Colonic mucosa (tissue), 4 donors: ENCODE measurements at regions not wholly inside any gene's neighbourhood (a gene's known extent, or its start where the extent isn't known, plus 50 kb on each side); places are given as distances from the start of the nearest gene placed in this dataset.

Experiments
- DNase-seq: peaks from one replicate; pipeline ENCODE4 v3.0.0-alpha.2; 2020
- H3K27ac ChIP-seq: fragments of 200-600 bp; one replicate; pipeline ENCODE4 v1.8.0; 2021
- H3K27me3 ChIP-seq: fragments of 200-600 bp; one replicate; pipeline ENCODE4 v1.8.0; 2021
- H3K36me3 ChIP-seq: fragments of 200-600 bp; one replicate; pipeline ENCODE4 v1.8.0; 2021
- H3K4me1 ChIP-seq: fragments of 200-600 bp; one replicate; pipeline ENCODE4 v1.8.0; 2021; ENCODE audit warnings: mild to moderate bottlenecking
- H3K4me3 ChIP-seq: fragments of 200-600 bp; one replicate; pipeline ENCODE4 v1.8.0; 2021
- H3K9ac ChIP-seq, 2 donors: one replicate each; pipeline ENCODE4 v1.7.0; 2013; ENCODE audit warnings: control low read depth in 2 of 2, low read depth in 2 of 2, low read length in 2 of 2
- H3K9me3 ChIP-seq: fragments of 200-600 bp; one replicate; pipeline ENCODE4 v1.8.0; 2021
- CTCF ChIP-seq: fragments of 200-600 bp; IDR thresholded peaks from one replicate; pipeline ENCODE4 v1.8.0; 2022; ENCODE audit warnings: antibody characterized with exemption, mild to moderate bottlenecking
- intact Hi-C: fragments of 100-400 bp; cut with DNase I; formaldehyde crosslinking; loops from one replicate; pipeline ENCODE4 v1.14.1; 2022
- donor health status: healthy.
- donor health status: DM: no; HTN: no; CAD: no.
- donor health status: DM: no; HTN: no; CAD: no.

- Histone ChIP-seq H3K9ac (no peak overlapping the region), H3K27ac (no peak overlapping the region), H3K4me1 (no peaks in the 10 kb centered on the region), H3K27me3 (no peaks in the 10 kb centered on the region), H3K36me3 (no peaks in the 10 kb centered on the region), H3K4me3 (no peak overlapping the region), H3K9me3 (no peaks in the 10 kb centered on the region)
- intact Hi-C loops = no loop called here
- no peak for DNase-seq
- no peak for TF ChIP-seq CTCF
Measured at GRCh38 chr13:67662997-67663396, 432.9 kb upstream of the PCDH9 start.

- no peaks in the 10 kb centered on the region for H3K9me3 ChIP-seq
- no peaks in the 10 kb centered on the region for H3K36me3 ChIP-seq
- no peak for TF ChIP-seq CTCF
- intact Hi-C loops = no loop called here
- H3K4me3 ChIP-seq = no peak overlapping the region
- no peaks in the 10 kb centered on the region for H3K27me3 ChIP-seq
- DNase-seq = no peak
- no peak overlapping the region for H3K9ac ChIP-seq
- no peak overlapping the region for H3K27ac ChIP-seq
- H3K4me1 ChIP-seq = no peaks in the 10 kb centered on the region
Measured at GRCh38 chr13:67652887-67653286, 422.8 kb upstream of the PCDH9 start.

- Histone ChIP-seq H3K36me3 (no peaks in the 10 kb centered on the region), H3K9ac (no peak overlapping the region), H3K27me3 (no peaks in the 10 kb centered on the region), H3K9me3 (no peaks in the 10 kb centered on the region), H3K4me3 (no peak overlapping the region), H3K4me1 (no peaks in the 10 kb centered on the region), H3K27ac (no peak overlapping the region)
- intact Hi-C loops = no loop called here
- no peak for DNase-seq
- no peak for TF ChIP-seq CTCF
Measured at GRCh38 chr13:67651908-67652465, 421.9 kb upstream of the PCDH9 start.

- no peak overlapping the region for H3K9ac ChIP-seq
- no peaks in the 10 kb centered on the region for H3K9me3 ChIP-seq
- H3K27me3 ChIP-seq = no peaks in the 10 kb centered on the region
- no peaks in the 10 kb centered on the region for H3K36me3 ChIP-seq
- no peak for TF ChIP-seq CTCF
- H3K27ac ChIP-seq = no peak overlapping the region
- intact Hi-C loops = no loop called here
- H3K4me1 ChIP-seq = no peaks in the 10 kb centered on the region
- no peak overlapping the region for H3K4me3 ChIP-seq
- DNase-seq = no peak
Measured at GRCh38 chr13:67650471-67650870, 420.3 kb upstream of the PCDH9 start.

- Histone ChIP-seq H3K9ac (no peak overlapping the region), H3K36me3 (no peaks in the 10 kb centered on the region), H3K27ac (no peak overlapping the region), H3K9me3 (no peaks in the 10 kb centered on the region), H3K4me1 (no peaks in the 10 kb centered on the region), H3K4me3 (no peak overlapping the region), H3K27me3 (no peaks in the 10 kb centered on the region)
- no peak for TF ChIP-seq CTCF
- intact Hi-C loops = no loop called here
- DNase-seq = no peak
Measured at GRCh38 chr13:67645874-67646467, 415.8 kb upstream of the PCDH9 start.
